NOMO-1 treated with DMSO at 0.1 percent for 48 hours (cell line): ENCODE measurements at regions not wholly inside any gene's neighbourhood (a gene's known extent, or its start where the extent isn't known, plus 50 kb on each side); places are given as distances from the start of the nearest gene placed in this dataset.
"Not testable (repeated sequence)": the region's sequence is repeated elsewhere in the genome, so short reads cannot be mapped to it uniquely, and the experiment has no call there.

Experiments used
- DNase-seq: peaks from one replicate; lab custom pipeline; 2025; ENCODE audit not compliant: unreplicated experiment; lab: John Stamatoyannopoulos, UW

DNA sequence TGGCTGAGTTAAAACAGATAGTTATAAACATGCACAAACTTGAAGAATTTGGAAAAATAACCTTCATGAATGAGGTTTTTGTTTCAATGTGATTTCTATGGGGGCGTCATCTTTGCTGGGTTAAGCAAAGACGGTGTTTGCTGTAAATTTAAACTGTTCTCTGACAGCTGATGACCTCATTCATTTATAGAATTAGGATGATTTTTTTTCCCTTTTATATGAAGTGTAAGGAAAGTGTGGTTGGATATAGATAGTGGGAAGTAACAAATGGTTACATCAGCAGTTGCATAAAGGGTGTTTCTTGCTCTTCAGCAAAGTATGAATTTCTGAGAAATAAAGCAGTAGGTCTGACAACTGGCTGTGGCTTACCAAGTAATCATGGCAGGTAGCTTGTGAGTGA lies 137.2 kb upstream of the CENPW start:
- no peak for DNase-seq

GRCh38 chr6:126204126-126204525 lies 135.8 kb upstream of the CENPW start:
- DNase-seq, result no peak

GRCh38 chr6:126204598-126204997 lies 135.3 kb upstream of the CENPW start:
- DNase-seq, result no peak

DNA sequence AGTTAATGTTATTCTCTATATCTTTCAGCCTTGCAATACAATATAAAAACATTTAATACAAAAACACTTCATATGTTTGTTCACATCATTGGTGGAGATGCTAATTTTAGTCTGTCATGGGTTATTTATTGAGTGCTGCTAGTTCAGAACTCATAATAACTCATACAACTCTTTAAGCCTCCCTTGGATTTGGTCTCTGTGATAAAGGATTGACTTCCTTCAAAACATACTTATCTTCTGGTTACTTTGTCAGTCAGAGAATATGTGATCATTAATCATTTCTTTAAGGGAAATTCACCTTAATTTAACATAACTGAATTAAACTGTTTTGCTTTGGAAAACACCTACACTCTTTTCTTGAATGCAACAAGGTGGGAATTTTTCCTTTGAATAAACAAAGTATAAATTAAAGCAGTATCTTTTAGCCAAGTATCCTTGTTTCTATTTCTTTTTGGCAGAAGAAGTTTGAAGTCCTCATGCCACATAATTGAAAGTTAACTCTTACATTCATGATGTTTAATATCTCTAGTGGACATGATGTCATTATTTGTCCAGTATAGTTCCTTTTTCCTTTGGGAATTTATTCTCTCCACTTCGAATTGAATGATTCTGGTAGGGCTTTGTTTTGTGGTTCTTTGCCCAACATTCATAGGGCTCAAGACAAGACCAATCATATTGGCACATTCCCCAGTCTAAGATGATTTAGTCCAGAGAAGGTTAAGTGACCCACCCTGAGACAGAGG lies 133.2 kb upstream of the CENPW start:
- DNase-seq, result no peak

- no peak for DNase-seq
Measured at GRCh38 chr6:126210398-126211075, 129.4 kb upstream of the CENPW start.

DNA sequence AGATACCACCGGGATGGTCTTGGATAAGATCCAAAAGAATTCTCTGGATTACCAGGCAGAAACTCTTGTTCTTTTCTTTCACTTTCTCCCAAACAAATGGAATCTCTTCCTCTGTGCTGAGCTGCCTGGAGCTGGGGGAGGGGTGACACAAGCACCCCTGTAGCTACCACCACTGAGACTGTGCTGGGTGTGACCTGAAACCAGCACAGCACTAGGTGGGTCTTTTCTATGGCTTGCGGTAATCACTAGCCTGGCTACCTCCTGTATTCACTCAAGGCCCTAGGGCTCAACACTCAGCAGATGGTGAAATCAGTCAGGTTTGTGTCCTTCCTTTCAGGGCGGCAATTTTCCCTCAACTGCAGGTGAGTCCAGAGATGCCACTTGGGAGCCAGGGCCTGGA lies 122.4 kb upstream of the CENPW start:
- no peak for DNase-seq

DNA sequence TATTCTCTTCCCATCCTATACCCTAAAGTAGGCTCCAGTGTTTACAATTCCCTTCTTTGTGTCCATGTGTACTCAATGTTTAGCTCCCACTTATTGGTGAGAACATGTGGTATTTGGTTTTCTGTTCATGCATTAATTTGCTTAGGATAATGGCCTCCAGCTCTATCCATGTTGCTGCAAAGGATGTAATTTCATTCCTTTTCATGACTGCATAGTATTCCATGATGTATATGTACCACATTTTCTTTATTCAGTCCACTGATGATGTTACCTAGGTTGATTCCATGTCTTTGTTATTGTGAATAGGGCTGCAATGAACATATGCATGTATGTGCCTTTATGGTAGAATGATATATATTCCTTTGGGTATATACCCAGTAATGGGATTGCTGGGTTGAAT lies 119.0 kb upstream of the CENPW start:
- not testable (repeated sequence) for DNase-seq

- no peak for DNase-seq
Measured at GRCh38 chr6:126227833-126228702, 111.8 kb upstream of the CENPW start.

GRCh38 chr6:126232671-126233070 lies 107.2 kb upstream of the CENPW start:
- DNase-seq, result no peak

- DNase-seq, result no peak
Measured at GRCh38 chr6:126233192-126233591, 106.7 kb upstream of the CENPW start.

DNA sequence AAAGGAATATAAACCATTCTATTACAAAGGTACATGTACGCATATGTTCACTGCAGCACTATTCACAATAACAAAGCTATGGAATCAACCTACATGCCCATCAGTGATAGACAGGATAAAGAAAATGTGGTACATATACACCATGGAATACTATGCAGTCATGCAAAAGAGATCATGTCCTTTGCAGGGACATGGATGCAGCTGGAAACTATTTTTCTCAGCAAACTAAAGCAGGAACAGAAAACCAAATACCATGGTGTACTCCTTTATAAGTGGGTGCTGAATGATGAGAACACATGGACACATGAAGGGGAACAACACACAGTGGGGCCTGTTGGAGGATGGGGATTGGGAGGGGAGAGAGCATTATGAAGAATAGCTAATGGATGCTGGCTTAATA lies 104.6 kb upstream of the CENPW start:
- no peak for DNase-seq

- no peak for DNase-seq
Measured at GRCh38 chr6:126245077-126245476, 94.8 kb upstream of the CENPW start.

DNA sequence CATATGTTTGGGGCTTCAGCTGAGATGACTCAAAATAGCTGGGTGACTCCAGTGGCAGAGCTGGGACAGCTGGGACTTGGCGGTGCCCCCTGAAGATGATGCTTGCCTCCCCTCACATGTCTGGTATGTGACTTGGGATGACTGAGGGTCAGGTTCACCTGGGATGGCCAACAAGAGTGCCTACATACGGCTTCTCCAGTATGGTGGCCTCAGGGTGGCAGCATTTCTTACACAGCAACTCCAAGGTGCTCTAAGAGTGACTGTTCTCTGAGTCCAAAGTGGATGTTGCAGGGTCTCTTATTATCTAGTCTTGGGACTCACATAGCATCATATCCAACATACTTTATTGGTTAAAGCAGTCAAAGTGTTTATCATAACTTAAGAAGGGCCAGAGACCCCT lies 87.8 kb upstream of the CENPW start:
- no peak for DNase-seq

GRCh38 chr6:126253431-126253830 lies 86.5 kb upstream of the CENPW start:
- DNase-seq, result no peak

- DNase-seq, result no peak
Measured at GRCh38 chr6:126258150-126258549, 81.8 kb upstream of the CENPW start.

DNA sequence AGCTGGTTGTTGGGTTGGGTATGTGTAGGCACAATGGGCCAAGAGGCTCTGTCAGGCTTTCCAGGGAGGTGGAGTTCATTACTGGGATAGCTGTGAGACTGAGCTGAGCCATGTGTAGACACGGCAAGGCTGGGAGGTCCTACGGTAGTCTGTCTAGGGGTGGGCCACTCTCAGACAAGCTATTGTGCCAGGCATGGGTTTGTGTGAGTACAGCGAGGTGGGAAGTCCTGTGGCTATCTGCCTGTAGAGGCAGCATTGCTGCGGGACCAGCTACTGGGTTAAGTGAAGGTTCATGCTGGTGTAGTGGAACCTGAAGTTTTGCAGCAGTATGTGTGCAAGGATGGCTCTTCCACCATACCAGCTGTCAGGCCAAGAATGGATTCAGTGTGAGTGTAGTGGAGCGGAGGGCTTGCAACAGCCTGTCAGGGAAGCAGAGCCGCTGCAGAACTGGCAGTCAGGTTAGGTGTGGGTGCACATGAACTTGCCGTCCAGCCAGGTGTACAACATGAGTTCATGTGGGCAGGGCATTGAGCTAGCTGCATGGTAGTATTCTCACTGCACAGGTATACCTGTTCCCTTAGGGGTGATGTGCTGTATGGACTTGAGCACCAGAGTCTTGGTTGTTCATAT lies 78.0 kb upstream of the CENPW start:
- no peak for DNase-seq

DNA sequence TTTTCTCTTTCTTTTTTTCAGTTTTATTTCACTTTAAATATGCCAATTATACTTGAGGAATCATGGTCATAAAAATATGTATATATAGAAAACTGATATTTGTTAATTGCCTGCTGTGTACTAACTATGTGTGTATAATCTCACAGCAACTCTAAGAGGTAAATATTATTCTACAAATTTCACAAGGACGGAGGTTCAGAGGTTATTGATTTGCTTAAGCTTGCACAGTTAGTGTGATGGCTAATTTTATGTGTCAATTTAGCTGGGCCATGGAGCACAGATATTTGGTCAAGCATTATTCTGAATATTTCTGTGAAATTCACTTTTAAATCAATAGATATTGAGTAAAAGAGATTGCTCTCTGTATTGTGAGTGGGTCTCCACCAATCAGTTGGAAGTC lies 75.7 kb upstream of the CENPW start:
- no peak for DNase-seq

GRCh38 chr6:126266664-126267063 lies 73.3 kb upstream of the CENPW start:
- DNase-seq, result no peak

GRCh38 chr6:126267626-126268025 lies 72.3 kb upstream of the CENPW start:
- no peak for DNase-seq

GRCh38 chr6:126268092-126268491 lies 71.8 kb upstream of the CENPW start:
- DNase-seq, result no peak

DNA sequence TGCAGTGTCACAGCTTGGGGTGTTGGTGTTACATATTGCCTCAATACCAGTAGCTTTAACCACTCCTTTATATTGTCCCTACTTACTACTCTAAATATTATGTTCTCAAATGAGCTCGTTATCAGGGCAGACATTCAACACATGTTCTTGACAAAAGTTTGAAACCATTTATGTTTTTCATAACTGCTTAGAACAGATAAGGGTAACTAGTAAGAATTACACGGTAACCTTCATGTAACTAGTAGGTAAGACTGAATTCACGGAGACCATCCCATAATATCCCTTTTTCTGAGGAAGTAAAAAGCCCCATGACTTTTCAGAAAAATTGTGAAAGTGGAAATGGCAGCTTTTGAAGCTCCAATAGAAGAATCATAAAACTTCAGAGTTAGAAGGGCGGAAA lies 59.6 kb upstream of the CENPW start:
- no peak for DNase-seq
